ENCODE measurements at regions not wholly inside any gene's neighbourhood (a gene's known extent, or its start where the extent isn't known, plus 50 kb on each side); places are given as distances from the start of the nearest gene placed in this dataset.

DNA sequence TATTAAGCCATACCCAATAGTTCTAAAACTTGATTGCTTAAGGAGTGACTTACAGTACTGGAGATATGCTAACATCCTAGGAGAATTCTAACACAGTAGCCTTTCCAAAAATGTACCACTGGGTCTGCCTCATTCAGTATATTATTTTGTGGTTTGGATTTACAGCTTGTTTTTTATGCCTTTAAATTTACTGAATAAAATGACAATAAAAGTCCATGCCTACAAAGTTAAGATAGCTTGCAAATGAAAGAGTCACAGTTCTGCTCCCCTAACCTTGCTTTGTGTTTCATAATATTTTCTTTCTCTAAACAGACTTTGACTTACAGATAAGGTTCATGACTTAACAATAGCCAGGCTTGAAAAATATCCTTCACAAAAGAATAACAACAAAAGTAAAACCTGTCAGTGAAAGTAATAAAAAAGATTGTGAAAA lies 951.1 kb upstream of the NUDT12 start:
- peaks cover 14% of the 10 kb centered on the region for H3K4me1 ChIP-seq (ENCODE audit: control insufficient read depth, extremely low read depth, insufficient read depth, low read length)
- H3K9me3 ChIP-seq (replicated peaks; ENCODE audit: control insufficient read depth, insufficient read depth, low read length) = no peaks in the 10 kb centered on the region
- H3K9me1 ChIP-seq (replicated peaks; ENCODE audit: control insufficient read depth, extremely low read depth, insufficient read depth, low read length) = no peaks in the 10 kb centered on the region
- peak overlapping the region; percentile 62 for H3K4me2 ChIP-seq (ENCODE audit: insufficient read depth, low read length)
- ChIA-PET CTCF (interaction anchor here (0.9 to 2.0 kb wide), 8 partner anchors 8 to 167 kb away, joined by 3 to 6 read pairs (median 4); no protein-coding TSS in a partner anchor), POLR2A (no interaction called here)
- H3K27me3 ChIP-seq (ENCODE audit: control insufficient read depth in 2 of 2, insufficient read depth in 2 of 2, low read length in 2 of 2) = no peaks in the 10 kb centered on the region
- peak; percentile 54 for DNase-seq (ENCODE audit: low read depth, low spot score)
- H3K79me2 ChIP-seq (ENCODE audit: control insufficient read depth, insufficient read depth, low read length) = no peaks in the 10 kb centered on the region
- intact Hi-C loops (cut with micrococcal nuclease) = no loop called here
- H2AFZ ChIP-seq (ENCODE audit: low read depth, low read length) = no peak overlapping the region
- no TSS peak for BruUV-seq (replicated peaks)
- H3K9ac ChIP-seq (replicated peaks; ENCODE audit: extremely low read depth, insufficient read depth, low read length) = no peak overlapping the region
- H3K4me3 ChIP-seq (replicated peaks in 1 of 3; ENCODE audit: insufficient read depth in 1 of 3, low read depth in 1 of 3, low read length in 3 of 3) = no peak overlapping the region
- dilution Hi-C loops (cut with MboI; ENCODE audit: extremely low pct_ligation_motif_present, low sequenced_read_pairs) = no loop called here
- H3K27ac ChIP-seq (ENCODE audit: insufficient read depth, low read depth, low read length) = peak overlapping the region; percentile 45
- H3K36me3 ChIP-seq (ENCODE audit: control insufficient read depth in 2 of 2, extremely low read depth in 1 of 2, insufficient read depth in 2 of 2, low read length in 2 of 2) = no peaks in the 10 kb centered on the region
- TF ChIP-seq POLR2A (IDR thresholded peaks at IDR 0.05; ENCODE audit: low read depth, low read length) (no peak), POLR2AphosphoS5 (IDR thresholded peaks at IDR 0.05; ENCODE audit: insufficient read depth, low read depth, low read length) (no peak), MYC (IDR thresholded peaks at IDR 0.05; ENCODE audit: low read depth, low read length) (no peak), EZH2 (IDR thresholded peaks at IDR 0.05; ENCODE audit: borderline replicate concordance, low read depth, low read length, severe bottlenecking) (no peak), JUN (IDR thresholded peaks at IDR 0.05; ENCODE audit: borderline replicate concordance, insufficient read depth, insufficient read length, low read depth) (no peak), FOS (IDR thresholded peaks at IDR 0.05; ENCODE audit: borderline replicate concordance, insufficient read depth, low read length) (no peak), GATA2 (IDR thresholded peaks at IDR 0.05; ENCODE audit: insufficient read depth, insufficient read length, low read depth, low read length) (no peak)
- TF ChIP-seq, protein P1, sequence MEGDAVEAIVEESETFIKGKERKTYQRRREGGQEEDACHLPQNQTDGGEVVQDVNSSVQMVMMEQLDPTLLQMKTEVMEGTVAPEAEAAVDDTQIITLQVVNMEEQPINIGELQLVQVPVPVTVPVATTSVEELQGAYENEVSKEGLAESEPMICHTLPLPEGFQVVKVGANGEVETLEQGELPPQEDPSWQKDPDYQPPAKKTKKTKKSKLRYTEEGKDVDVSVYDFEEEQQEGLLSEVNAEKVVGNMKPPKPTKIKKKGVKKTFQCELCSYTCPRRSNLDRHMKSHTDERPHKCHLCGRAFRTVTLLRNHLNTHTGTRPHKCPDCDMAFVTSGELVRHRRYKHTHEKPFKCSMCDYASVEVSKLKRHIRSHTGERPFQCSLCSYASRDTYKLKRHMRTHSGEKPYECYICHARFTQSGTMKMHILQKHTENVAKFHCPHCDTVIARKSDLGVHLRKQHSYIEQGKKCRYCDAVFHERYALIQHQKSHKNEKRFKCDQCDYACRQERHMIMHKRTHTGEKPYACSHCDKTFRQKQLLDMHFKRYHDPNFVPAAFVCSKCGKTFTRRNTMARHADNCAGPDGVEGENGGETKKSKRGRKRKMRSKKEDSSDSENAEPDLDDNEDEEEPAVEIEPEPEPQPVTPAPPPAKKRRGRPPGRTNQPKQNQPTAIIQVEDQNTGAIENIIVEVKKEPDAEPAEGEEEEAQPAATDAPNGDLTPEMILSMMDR (IDR thresholded peaks at IDR 0.05; ENCODE audit: extremely low read depth in 1 of 2, insufficient read depth in 1 of 2, low read depth in 1 of 2, low read length in 2 of 2) = no peak
- TF ChIP-seq, protein P2, sequence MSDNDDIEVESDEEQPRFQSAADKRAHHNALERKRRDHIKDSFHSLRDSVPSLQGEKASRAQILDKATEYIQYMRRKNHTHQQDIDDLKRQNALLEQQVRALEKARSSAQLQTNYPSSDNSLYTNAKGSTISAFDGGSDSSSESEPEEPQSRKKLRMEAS (IDR thresholded peaks at IDR 0.05; ENCODE audit: insufficient read depth, insufficient read length) = no peak
- no peak for FAIRE-seq
- H4K20me1 ChIP-seq (replicated peaks; ENCODE audit: control insufficient read depth, extremely low read depth, insufficient read depth, low read length) = no peaks in the 10 kb centered on the region

Data from endothelial cell of umbilical vein (primary cell).